ENCODE measurements at regions not wholly inside any gene's neighbourhood (a gene's known extent, or its start where the extent isn't known, plus 50 kb on each side); places are given as distances from the start of the nearest gene placed in this dataset.

DNA sequence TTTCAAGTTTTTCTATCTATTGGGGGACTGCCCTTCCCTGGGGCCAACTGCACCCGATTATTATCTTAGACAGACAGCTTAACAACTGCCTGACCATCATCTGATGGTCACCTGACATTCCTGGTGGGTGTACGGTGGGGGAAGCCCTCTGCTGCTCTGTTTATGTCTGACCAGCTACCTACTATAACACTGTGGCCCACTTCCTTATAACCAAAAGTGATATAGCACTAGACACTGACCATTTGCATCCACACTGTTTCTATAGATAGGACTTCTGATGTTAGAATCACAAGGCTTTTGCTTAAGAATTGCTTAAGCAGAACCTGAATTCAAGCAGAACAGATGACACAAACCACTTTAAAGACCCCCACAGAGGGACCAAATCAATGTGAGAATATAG, 110.5 kb upstream of the RAI14 start:
- FAIRE-seq (no peak), DNase-seq (ENCODE audit: insufficient read length, low spot score) (no peak)
- TF ChIP-seq PAX5 (IDR thresholded peaks at IDR 0.05; ENCODE audit: insufficient read depth, low read length, severe bottlenecking) (no peak), TAF1 (IDR thresholded peaks at IDR 0.05; ENCODE audit: low read depth, low read length) (no peak), POLR2AphosphoS5 (IDR thresholded peaks at IDR 0.05; ENCODE audit: low read depth, low read length) (no peak), SPI1 (IDR thresholded peaks at IDR 0.05; ENCODE audit: low read depth, low read length) (no peak), POLR2A (IDR thresholded peaks at IDR 0.05; ENCODE audit: low read depth, low read length) (no peak), POU2F2 (IDR thresholded peaks at IDR 0.05; ENCODE audit: low read depth, low read length) (no peak)

DNA sequence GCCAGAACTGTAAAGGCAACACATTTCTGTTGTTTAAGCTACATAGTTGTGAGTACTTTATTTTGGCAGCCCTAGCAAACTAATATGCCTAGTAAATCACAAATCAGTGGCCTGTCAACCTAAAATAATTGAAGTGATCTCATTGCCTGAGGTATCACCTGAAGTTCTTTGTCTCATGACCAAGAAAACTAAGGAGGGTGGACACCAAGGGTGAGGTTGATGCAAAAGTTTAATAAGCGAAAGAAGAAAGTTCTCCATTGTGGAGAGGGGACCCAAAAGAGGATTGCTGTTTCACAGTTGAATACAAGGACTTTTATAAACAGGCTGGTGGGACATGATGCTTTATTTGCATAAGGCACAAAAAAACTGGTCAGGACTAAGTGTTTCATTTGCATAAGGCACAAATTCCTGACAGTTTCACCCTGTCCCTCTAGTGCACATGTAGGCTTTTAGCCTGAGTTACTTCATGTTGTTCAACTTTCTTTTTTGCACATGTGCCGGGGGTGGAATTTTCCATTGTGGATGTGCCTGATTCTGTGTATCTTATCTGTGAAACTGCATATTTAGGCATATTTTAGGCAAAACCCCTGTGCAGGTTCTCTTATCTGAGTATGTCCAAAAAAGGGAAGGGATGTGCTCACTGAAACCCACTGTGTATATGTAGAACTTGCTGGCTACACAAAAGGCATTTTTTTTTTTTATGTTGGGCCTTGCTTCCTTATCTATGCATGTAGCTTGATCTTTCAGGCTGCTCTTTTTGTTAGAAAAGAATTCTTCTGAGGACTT, 108.6 kb upstream of the RAI14 start:
- no peak for FAIRE-seq

DNA sequence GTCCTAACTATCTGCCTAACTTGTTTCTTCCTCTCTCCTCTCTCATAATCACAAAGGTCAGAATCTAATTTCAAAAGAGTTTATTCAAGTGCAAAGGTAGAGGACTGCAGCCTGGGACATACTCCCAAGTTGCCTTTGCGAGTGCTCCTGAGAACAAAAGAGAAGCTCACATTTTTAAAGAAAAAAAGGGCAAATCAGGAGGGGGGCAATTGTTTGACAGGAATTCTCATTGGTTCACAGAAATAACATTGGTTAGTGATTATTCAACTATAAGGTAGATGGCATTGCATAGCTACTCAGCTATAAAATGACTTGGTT, 108.1 kb upstream of the RAI14 start:
- no peak for TF ChIP-seq POLR2A (IDR thresholded peaks at IDR 0.05; ENCODE audit: low read depth, low read length)
- no peak for TF ChIP-seq POU2F2 (IDR thresholded peaks at IDR 0.05; ENCODE audit: low read depth, low read length)
- no peak for TF ChIP-seq TAF1 (IDR thresholded peaks at IDR 0.05; ENCODE audit: low read depth, low read length)
- TF ChIP-seq SPI1 (IDR thresholded peaks at IDR 0.05; ENCODE audit: low read depth, low read length), result no peak
- no peak for TF ChIP-seq POLR2AphosphoS5 (IDR thresholded peaks at IDR 0.05; ENCODE audit: low read depth, low read length)
- TF ChIP-seq PAX5 (IDR thresholded peaks at IDR 0.05; ENCODE audit: insufficient read depth, low read length, severe bottlenecking), result no peak

More for the DNA sequence above, 108.6 kb upstream of the RAI14 start:
- no peak for DNase-seq (ENCODE audit: insufficient read length, low spot score)
- TF ChIP-seq POLR2AphosphoS5 (IDR thresholded peaks at IDR 0.05; ENCODE audit: low read depth, low read length), result no peak
- TF ChIP-seq PAX5 (IDR thresholded peaks at IDR 0.05; ENCODE audit: insufficient read depth, low read length, severe bottlenecking), result no peak
- TF ChIP-seq POU2F2 (IDR thresholded peaks at IDR 0.05; ENCODE audit: low read depth, low read length), result no peak
- no peak for TF ChIP-seq TAF1 (IDR thresholded peaks at IDR 0.05; ENCODE audit: low read depth, low read length)
- no peak for TF ChIP-seq SPI1 (IDR thresholded peaks at IDR 0.05; ENCODE audit: low read depth, low read length)

DNA sequence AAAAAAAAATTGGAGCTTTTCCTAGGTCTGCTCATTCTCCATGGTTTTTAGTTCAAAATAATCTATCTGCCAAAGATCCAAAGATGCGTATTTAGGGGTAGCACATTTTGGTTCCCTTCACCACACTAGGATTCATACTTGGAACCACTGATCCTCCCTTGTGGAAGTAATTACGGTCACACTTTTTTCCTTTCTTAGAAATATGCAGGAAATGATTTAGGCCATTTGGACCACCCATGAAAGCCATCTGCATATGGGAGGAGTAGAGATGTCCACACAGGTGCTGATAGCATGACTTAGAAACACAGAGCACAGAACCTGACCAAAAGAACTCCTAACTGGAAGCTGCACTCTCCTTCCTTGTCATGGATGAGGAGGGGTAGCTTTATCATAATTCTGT, 105.9 kb upstream of the RAI14 start:
- no peak for TF ChIP-seq TAF1 (IDR thresholded peaks at IDR 0.05; ENCODE audit: low read depth, low read length)
- TF ChIP-seq POLR2A (IDR thresholded peaks at IDR 0.05; ENCODE audit: low read depth, low read length), result no peak
- no peak for TF ChIP-seq SPI1 (IDR thresholded peaks at IDR 0.05; ENCODE audit: low read depth, low read length)
- no peak for TF ChIP-seq POLR2AphosphoS5 (IDR thresholded peaks at IDR 0.05; ENCODE audit: low read depth, low read length)
- TF ChIP-seq PAX5 (IDR thresholded peaks at IDR 0.05; ENCODE audit: insufficient read depth, low read length, severe bottlenecking), result no peak
- no peak for TF ChIP-seq POU2F2 (IDR thresholded peaks at IDR 0.05; ENCODE audit: low read depth, low read length)
- FAIRE-seq, result no peak
- DNase-seq (ENCODE audit: insufficient read length, low spot score), result no peak

More for the DNA sequence above, 108.1 kb upstream of the RAI14 start:
- FAIRE-seq (no peak), DNase-seq (ENCODE audit: insufficient read length, low spot score) (no peak)

DNA sequence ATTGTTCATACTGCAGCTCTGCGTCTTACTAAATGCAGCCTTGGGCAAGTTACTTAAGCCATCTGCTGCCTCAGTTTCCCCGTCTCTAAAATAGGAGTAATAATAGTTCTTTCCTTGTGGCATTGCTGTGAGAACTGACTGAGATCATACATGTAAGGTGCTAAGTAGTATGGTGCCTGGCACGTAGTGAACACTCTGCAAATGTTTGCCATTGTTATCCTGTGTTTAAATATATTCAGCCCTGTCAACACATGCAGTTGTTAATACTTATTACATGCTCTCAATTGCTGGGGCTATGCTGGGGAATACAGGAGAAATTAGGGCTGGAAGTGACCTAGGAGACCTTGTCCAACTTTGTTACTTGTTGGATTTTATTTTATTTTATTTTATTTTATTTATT, 105.2 kb upstream of the RAI14 start:
- no peak for TF ChIP-seq POU2F2 (IDR thresholded peaks at IDR 0.05; ENCODE audit: low read depth, low read length)
- TF ChIP-seq PAX5 (IDR thresholded peaks at IDR 0.05; ENCODE audit: insufficient read depth, low read length, severe bottlenecking), result no peak
- no peak for TF ChIP-seq POLR2AphosphoS5 (IDR thresholded peaks at IDR 0.05; ENCODE audit: low read depth, low read length)
- TF ChIP-seq TAF1 (IDR thresholded peaks at IDR 0.05; ENCODE audit: low read depth, low read length), result no peak
- no peak for TF ChIP-seq POLR2A (IDR thresholded peaks at IDR 0.05; ENCODE audit: low read depth, low read length)
- TF ChIP-seq SPI1 (IDR thresholded peaks at IDR 0.05; ENCODE audit: low read depth, low read length), result no peak
- DNase-seq (ENCODE audit: insufficient read length, low spot score) (no peak), FAIRE-seq (no peak)

DNA sequence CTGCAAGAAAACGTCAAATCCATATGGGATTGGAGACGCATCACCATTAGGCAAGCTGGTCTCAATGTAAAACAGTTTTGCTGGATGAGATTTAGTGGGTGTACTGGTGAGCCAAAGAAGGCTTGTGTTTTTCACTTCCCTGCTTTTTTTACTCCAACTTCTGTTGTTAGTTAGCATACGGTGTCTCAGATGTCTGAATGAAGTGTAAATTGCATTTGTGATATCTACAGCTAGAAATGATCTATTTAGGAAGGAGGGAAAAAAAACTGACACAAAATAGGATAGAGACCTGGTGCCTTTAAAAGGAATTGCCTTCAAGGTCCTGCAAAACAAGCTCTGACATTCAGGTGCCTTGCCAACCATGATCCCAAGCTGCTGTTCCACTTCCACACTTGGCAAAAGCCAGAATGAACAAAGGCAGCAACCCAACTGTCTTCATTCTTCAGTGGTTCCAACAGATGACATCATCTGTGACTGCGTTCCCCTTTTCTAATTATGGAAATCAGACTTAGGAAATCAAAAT, 104.2 kb upstream of the RAI14 start:
- DNase-seq (ENCODE audit: insufficient read length, low spot score) (no peak), FAIRE-seq (no peak)
- TF ChIP-seq POU2F2 (IDR thresholded peaks at IDR 0.05; ENCODE audit: low read depth, low read length) (no peak), POLR2AphosphoS5 (IDR thresholded peaks at IDR 0.05; ENCODE audit: low read depth, low read length) (no peak), TAF1 (IDR thresholded peaks at IDR 0.05; ENCODE audit: low read depth, low read length) (no peak), SPI1 (IDR thresholded peaks at IDR 0.05; ENCODE audit: low read depth, low read length) (no peak), POLR2A (IDR thresholded peaks at IDR 0.05; ENCODE audit: low read depth, low read length) (no peak), PAX5 (IDR thresholded peaks at IDR 0.05; ENCODE audit: insufficient read depth, low read length, severe bottlenecking) (no peak)

DNA sequence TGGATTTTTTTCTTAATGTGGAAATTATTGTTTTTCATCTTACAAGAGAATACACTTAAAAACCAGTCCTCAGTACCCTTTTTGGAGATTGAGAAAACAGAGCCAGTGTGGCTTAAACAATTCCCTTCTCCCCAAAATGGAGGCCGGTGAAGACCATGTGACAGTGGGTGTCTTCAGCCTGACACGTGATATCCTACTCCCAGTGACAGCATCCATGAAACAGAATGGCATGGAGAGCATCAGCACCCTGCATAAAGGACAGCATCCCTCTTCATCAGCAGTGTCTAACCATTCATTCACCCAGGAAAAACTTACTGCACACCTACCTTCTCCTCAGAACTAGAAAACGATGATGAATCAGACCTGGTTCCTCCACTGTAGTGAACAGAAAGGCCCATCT, 103.4 kb upstream of the RAI14 start:
- DNase-seq (ENCODE audit: insufficient read length, low spot score) (no peak), FAIRE-seq (no peak)
- TF ChIP-seq SPI1 (IDR thresholded peaks at IDR 0.05; ENCODE audit: low read depth, low read length) (no peak), TAF1 (IDR thresholded peaks at IDR 0.05; ENCODE audit: low read depth, low read length) (no peak), POLR2AphosphoS5 (IDR thresholded peaks at IDR 0.05; ENCODE audit: low read depth, low read length) (no peak), POU2F2 (IDR thresholded peaks at IDR 0.05; ENCODE audit: low read depth, low read length) (no peak), PAX5 (IDR thresholded peaks at IDR 0.05; ENCODE audit: insufficient read depth, low read length, severe bottlenecking) (no peak), POLR2A (IDR thresholded peaks at IDR 0.05; ENCODE audit: low read depth, low read length) (no peak)

DNA sequence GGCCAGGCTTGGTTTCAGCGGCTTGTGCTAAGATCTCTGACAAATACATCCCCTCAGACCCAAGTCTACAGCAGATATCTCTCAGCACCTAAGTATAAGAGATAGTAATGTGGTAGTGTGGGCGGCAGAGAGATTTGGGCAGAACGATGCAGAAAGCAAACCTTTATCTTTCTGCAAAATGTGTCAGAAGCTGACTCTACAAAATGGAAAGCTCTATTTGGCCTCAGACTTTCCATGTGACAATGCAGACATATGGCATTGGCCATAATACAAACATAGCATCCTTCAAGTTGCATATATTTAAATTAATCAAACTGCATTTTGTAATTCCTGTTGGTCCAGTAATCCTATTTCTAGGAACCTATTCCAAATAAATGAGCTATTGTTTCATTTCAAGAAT, 102.5 kb upstream of the RAI14 start:
- DNase-seq (ENCODE audit: insufficient read length, low spot score) (no peak), FAIRE-seq (no peak)
- TF ChIP-seq POLR2AphosphoS5 (IDR thresholded peaks at IDR 0.05; ENCODE audit: low read depth, low read length) (no peak), SPI1 (IDR thresholded peaks at IDR 0.05; ENCODE audit: low read depth, low read length) (no peak)

DNA sequence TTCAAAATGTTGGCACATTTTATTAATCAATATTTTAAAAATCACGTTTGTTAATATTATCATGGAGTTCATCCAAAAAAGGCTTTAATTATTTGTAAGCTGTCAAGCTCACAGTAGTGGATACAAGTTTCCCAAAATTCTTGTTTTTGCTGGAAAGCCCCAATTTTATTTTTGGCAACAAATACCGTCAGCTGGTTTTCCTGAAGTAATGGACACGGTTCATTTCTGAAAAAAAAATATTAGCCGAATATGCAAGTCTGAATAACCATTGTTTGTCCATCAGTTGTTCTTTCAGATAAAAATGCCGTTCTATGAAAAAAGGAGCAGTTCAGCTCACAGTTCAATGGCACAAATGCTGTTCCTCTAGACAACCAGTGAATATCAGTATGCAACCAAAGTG, 101.5 kb upstream of the RAI14 start:
- DNase-seq (ENCODE audit: insufficient read length, low spot score), result no peak
- TF ChIP-seq POU2F2 (IDR thresholded peaks at IDR 0.05; ENCODE audit: low read depth, low read length), result no peak
- no peak for TF ChIP-seq SPI1 (IDR thresholded peaks at IDR 0.05; ENCODE audit: low read depth, low read length)
- no peak for TF ChIP-seq POLR2AphosphoS5 (IDR thresholded peaks at IDR 0.05; ENCODE audit: low read depth, low read length)
- no peak for TF ChIP-seq POLR2A (IDR thresholded peaks at IDR 0.05; ENCODE audit: low read depth, low read length)
- TF ChIP-seq PAX5 (IDR thresholded peaks at IDR 0.05; ENCODE audit: insufficient read depth, low read length, severe bottlenecking), result no peak
- TF ChIP-seq TAF1 (IDR thresholded peaks at IDR 0.05; ENCODE audit: low read depth, low read length), result no peak
- no peak for FAIRE-seq

Measured in GM12891 (cell line).